Right lobe of liver (tissue), 4 donors: ENCODE measurements at regions not wholly inside any gene's neighbourhood (a gene's known extent, or its start where the extent isn't known, plus 50 kb on each side); places are given as distances from the start of the nearest gene placed in this dataset.

Experiments used
- CTCF ChIP-seq, 4 donors: fragments of 200-600 bp in 3 of 4; fragments of 450-650 bp in 1 of 4; IDR thresholded peaks; one replicate each; pipeline versions ENCODE4 v1.5.1 to v1.8.0; 2016 to 2022; ENCODE audit warnings: antibody characterized with exemption in 4 of 4, mild to moderate bottlenecking in 2 of 4
- POLR2A ChIP-seq: fragments of 450-650 bp; IDR thresholded peaks from one replicate; pipeline ENCODE4 v1.6.1; 2017; ENCODE audit warnings: antibody characterized with exemption, mild to moderate bottlenecking
- donor health status: DM: no; HTN: no; CAD: no.
- donor health status: DM: no; HTN: no; CAD: no.
- donor health status: DM: no; HTN: yes; CAD: no.

- TF ChIP-seq POLR2A (peak; percentile 74), CTCF (IDR thresholded peaks at IDR 0.05) (no peak)
Observed at GRCh38 chr14:75340921-75341320, 62.3 kb downstream of the FOS start.
